SK-N-MC (cell line): ENCODE measurements at regions not wholly inside any gene's neighbourhood (a gene's known extent, or its start where the extent isn't known, plus 50 kb on each side); places are given as distances from the start of the nearest gene placed in this dataset.

Experiments used
- DNase-seq: peaks from one replicate; pipeline ENCODE4 v3.0.0-alpha.2; 2011; ENCODE audit warnings: low read depth, low spot score
- H3K27ac ChIP-seq: fragments of 200-600 bp; sonication (generic); 2 replicates; pipeline ENCODE4 v1.5.1; 2016; ENCODE audit warnings: mixed run types
- H3K36me3 ChIP-seq: fragments of 200-600 bp; sonication (generic); 2 replicates; pipeline ENCODE4 v1.6.1; 2017; ENCODE audit warnings: antibody characterized with exemption, low read length, mixed read lengths; ENCODE audit not compliant: insufficient read depth
- H3K4me3 ChIP-seq: fragments of 200-600 bp; sonication (generic); 2 replicates; pipeline ENCODE4 v1.5.1; 2016
- H3K9ac ChIP-seq: fragments of 200-600 bp; sonication (generic); 2 replicates; pipeline ENCODE4 v1.8.0; 2017; ENCODE audit warnings: mixed run types, mixed read lengths; ENCODE audit not compliant: insufficient read length
- H3K9me3 ChIP-seq: fragments of 200-600 bp; sonication (generic); 2 replicates; pipeline ENCODE4 v1.6.1; 2017; ENCODE audit warnings: low read depth, mild to moderate bottlenecking, antibody characterized with exemption, low read length, moderate library complexity, mixed read lengths
- EZH2 ChIP-seq: fragments of 200-600 bp; sonication (generic); IDR thresholded peaks from one replicate; pipeline ENCODE4 v1.6.1; 2017; ENCODE audit warnings: antibody characterized with exemption
- FOXP2 ChIP-seq: optimal IDR thresholded peaks from 2 replicates; pipeline ENCODE3; 2011; ENCODE audit warnings: mild to moderate bottlenecking, moderate library complexity; ENCODE audit not compliant: insufficient read depth; ENCODE audit errors: extremely low read length, control extremely low read depth
- POLR2AphosphoS5 ChIP-seq: IDR thresholded peaks from 2 replicates; pipeline ENCODE4 v1.6.1; 2012; ENCODE audit warnings: mild to moderate bottlenecking, low read depth, low read length, borderline replicate concordance

DNA sequence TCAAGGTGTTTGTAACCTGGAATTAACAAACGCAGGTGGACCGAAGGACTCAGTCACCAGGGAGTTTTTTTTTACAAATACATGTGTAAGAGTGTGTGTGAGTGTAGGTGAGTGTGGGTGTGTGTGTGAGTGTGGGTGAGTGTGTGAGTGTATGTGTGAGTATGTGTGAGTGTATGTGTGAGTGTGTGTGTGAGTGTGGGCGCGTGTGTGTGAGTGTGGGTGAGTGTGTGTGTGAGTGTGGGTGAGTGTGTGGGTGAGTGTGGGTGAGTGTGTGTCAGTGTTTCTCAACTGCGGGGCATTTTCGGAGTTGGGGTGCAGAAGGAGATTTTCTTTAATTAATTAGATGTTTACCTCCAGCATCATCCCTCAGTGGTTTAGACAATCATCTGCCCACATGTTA is 1178.8 kb downstream of the VRK1 start:
- peak overlapping the region; percentile 94 for H3K9ac ChIP-seq
- TF ChIP-seq POLR2AphosphoS5: no peak
- no peak for TF ChIP-seq FOXP2
- no peak for TF ChIP-seq EZH2
- no peak for DNase-seq
- H3K9me3 ChIP-seq: no peaks in the 10 kb centered on the region
- peak overlapping the region; percentile 99 for H3K27ac ChIP-seq
- peak overlapping the region; percentile 91 for H3K4me3 ChIP-seq
- H3K36me3 ChIP-seq: peaks cover 33% of the 10 kb centered on the region

GRCh38 chr14:97976861-97977260 is 1179.7 kb downstream of the VRK1 start:
- peak overlapping the region; percentile 94 for H3K9ac ChIP-seq
- no peak for TF ChIP-seq EZH2
- no peak for TF ChIP-seq FOXP2
- no peak for TF ChIP-seq POLR2AphosphoS5
- peak overlapping the region; percentile 91 for H3K4me3 ChIP-seq
- H3K9me3 ChIP-seq: no peaks in the 10 kb centered on the region
- H3K27ac ChIP-seq: peak overlapping the region; percentile 99
- no peak for DNase-seq
- peaks cover 33% of the 10 kb centered on the region for H3K36me3 ChIP-seq

- Histone ChIP-seq H3K9ac (peak overlapping the region; percentile 94), H3K9me3 (no peaks in the 10 kb centered on the region), H3K4me3 (peak overlapping the region; percentile 91), H3K27ac (peak overlapping the region; percentile 99), H3K36me3 (peaks cover 27% of the 10 kb centered on the region)
- peak; percentile 94 for DNase-seq
- TF ChIP-seq EZH2: no peak
- TF ChIP-seq FOXP2: peak; percentile 51
- TF ChIP-seq POLR2AphosphoS5: peak; percentile 84
Measured at GRCh38 chr14:97977651-97978261, 1180.6 kb downstream of the VRK1 start.

DNA sequence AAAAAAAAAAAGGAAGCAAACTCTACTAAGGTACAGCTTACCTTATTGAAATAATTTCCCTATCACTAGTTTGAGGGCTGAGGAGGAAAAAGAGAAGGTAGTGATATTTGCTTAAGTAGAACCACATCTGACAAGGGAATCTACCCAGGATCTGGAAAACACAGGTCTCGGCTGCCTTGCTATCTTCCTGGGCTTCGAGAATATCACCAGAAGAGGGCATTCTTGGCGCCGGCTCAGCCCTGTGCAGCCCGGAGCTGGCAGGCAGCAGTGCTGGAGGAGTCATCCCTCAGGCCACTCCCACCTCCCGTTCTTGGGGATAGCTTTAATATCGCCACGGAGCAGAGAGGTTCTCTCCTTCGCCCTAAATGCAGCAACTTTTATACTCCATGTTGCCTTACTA is 1181.2 kb downstream of the VRK1 start:
- peak overlapping the region; percentile 91 for H3K4me3 ChIP-seq
- H3K9me3 ChIP-seq: no peaks in the 10 kb centered on the region
- peak overlapping the region; percentile 90 for H3K9ac ChIP-seq
- TF ChIP-seq POLR2AphosphoS5 (no peak; the same call in 1 of the 2 replicates), FOXP2 (no peak), EZH2 (no peak)
- peak; percentile 70 for DNase-seq
- peaks cover 21% of the 10 kb centered on the region for H3K36me3 ChIP-seq
- peak overlapping the region; percentile 99 for H3K27ac ChIP-seq

- no peak for TF ChIP-seq POLR2AphosphoS5
- no peak for TF ChIP-seq EZH2
- no peak for TF ChIP-seq FOXP2
- DNase-seq: no peak
Measured at GRCh38 chr14:97993508-97994019, 1196.4 kb downstream of the VRK1 start.

DNA sequence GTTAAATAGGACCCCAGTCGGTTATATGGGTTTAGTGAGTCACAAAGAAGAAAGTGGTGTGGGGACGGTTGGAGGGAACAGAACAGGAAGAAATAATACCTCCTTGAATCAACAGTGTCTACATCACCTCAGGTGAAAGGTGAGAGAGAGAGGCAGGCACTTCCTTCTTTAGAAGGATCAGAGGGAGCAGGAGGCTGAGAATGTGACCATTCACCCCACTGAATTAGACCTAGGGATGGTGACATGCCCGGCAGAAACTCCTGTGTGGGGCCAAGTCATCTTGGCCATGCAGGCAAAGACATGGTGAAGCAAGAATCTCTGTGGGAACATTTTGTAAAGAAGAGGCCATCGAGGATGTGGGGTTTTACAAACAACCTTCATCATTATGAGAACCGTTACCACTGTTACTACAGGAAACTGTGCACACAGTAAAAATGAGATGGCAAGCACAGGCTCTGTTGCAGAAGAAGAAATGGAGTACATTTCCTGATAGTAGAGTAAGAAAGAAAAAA is 1196.9 kb downstream of the VRK1 start:
- Histone ChIP-seq H3K9ac (no peak overlapping the region), H3K27ac (no peak overlapping the region), H3K4me3 (no peak overlapping the region), H3K9me3 (no peaks in the 10 kb centered on the region), H3K36me3 (no peaks in the 10 kb centered on the region)
- no peak for DNase-seq
- no peak for TF ChIP-seq FOXP2
- no peak for TF ChIP-seq EZH2
- no peak for TF ChIP-seq POLR2AphosphoS5

More at GRCh38 chr14:97993508-97994019, 1196.4 kb downstream of the VRK1 start:
- Histone ChIP-seq H3K9ac (no peak overlapping the region), H3K4me3 (no peak overlapping the region), H3K36me3 (no peaks in the 10 kb centered on the region), H3K9me3 (no peaks in the 10 kb centered on the region), H3K27ac (no peak overlapping the region)

DNA sequence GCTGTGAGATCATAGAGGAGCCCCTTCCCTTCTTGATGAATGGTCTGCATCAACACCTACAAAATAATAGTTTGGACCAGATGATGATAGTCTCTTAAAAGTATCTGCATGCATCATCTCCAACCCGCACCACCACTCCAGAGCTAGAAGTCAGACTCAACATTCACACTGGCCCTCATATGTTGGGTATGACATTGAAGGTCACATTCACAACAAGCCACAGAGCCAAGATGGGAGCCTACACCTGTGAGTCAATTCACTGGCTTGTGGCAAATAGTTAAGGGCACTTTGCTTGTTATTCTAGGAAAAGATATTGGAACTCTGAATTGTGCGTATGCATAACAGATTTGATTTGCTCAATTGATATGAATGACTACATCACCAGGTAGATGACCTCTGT is 1197.9 kb downstream of the VRK1 start:
- TF ChIP-seq POLR2AphosphoS5 (no peak), EZH2 (no peak), FOXP2 (no peak)
- no peak for DNase-seq
- H3K9me3 ChIP-seq: no peaks in the 10 kb centered on the region
- H3K36me3 ChIP-seq: no peaks in the 10 kb centered on the region
- no peak overlapping the region for H3K4me3 ChIP-seq
- no peak overlapping the region for H3K9ac ChIP-seq
- no peak overlapping the region for H3K27ac ChIP-seq

- no peak overlapping the region for H3K4me3 ChIP-seq
- no peaks in the 10 kb centered on the region for H3K36me3 ChIP-seq
- H3K9ac ChIP-seq: no peak overlapping the region
- DNase-seq: no peak
- TF ChIP-seq EZH2 (no peak), POLR2AphosphoS5 (no peak), FOXP2 (no peak)
- H3K27ac ChIP-seq: peak overlapping the region; percentile 59; the same call in 1 of the 2 replicates
- H3K9me3 ChIP-seq: no peaks in the 10 kb centered on the region
Measured at GRCh38 chr14:97995531-97995930, 1198.3 kb downstream of the VRK1 start.

GRCh38 chr14:98006008-98006407 is 1208.8 kb downstream of the VRK1 start:
- Histone ChIP-seq H3K4me3 (no peak overlapping the region), H3K9ac (no peak overlapping the region), H3K9me3 (no peaks in the 10 kb centered on the region), H3K27ac (no peak overlapping the region), H3K36me3 (no peaks in the 10 kb centered on the region)
- TF ChIP-seq POLR2AphosphoS5 (no peak), EZH2 (no peak)
- no peak for DNase-seq
